SK-MEL-5 (cell line): ENCODE measurements at regions not wholly inside any gene's neighbourhood (a gene's known extent, or its start where the extent isn't known, plus 50 kb on each side); places are given as distances from the start of the nearest gene placed in this dataset.

Source experiments
- DNase-seq: peaks from one replicate; pipeline ENCODE4 v3.0.0-alpha.2; 2016; ENCODE audit warnings: low read depth, low spot score
- in situ Hi-C: cut with HindIII; loops from 2 replicates; pipeline ENCODE4 v1.10.0; 2016; ENCODE audit warnings: low sequenced_read_pairs, high pct_unique_total_duplicates, low pct_unique_long_range_greater_than_20kb

DNA sequence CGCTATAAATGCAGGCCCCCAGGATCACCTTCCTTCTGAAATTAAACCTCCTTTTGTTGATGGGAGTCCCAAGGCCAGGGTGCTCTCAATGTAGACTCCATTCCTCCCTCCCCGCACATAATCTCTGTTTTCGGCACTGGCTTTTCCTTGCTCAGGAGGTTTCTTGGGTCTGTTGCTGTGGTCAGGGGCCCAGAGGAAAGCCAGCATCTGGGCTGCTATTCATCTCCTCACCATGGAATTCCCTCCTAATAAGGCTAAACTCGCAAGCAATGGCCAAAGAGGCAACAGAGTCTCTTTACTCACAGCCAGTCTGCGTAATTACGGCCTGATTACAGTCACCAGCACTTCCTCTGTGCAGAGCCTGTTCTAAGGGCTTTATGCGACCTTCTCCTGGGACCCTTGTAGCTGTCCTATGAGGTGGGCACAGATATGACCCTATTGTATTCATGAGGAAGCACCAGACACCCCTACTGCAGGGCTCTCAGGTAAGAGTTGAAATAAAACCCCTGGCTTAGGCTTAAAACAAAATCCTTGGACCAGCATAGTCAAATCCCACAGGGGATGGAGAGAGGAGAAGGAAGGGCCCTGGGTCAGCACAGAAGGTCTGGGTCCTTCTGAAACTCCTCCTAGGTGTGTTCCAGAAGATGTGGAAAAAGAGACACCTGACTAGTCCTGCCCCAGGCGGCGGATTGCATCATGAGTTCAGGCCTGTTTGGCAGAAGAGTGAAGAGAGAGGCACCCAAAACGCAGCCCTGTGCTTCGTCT, 105.0 kb upstream of the SH3BP4 start:
- in situ Hi-C loops, result no loop called here
- DNase-seq, result no peak

GRCh38 chr2:234845602-234846590, 105.9 kb upstream of the SH3BP4 start:
- in situ Hi-C loops, result no loop called here
- DNase-seq, result no peak

GRCh38 chr2:234843411-234843810, 108.4 kb upstream of the SH3BP4 start:
- in situ Hi-C loops, result no loop called here
- DNase-seq, result no peak

GRCh38 chr2:234842753-234843152, 109.1 kb upstream of the SH3BP4 start:
- in situ Hi-C loops, result no loop called here
- no peak for DNase-seq

DNA sequence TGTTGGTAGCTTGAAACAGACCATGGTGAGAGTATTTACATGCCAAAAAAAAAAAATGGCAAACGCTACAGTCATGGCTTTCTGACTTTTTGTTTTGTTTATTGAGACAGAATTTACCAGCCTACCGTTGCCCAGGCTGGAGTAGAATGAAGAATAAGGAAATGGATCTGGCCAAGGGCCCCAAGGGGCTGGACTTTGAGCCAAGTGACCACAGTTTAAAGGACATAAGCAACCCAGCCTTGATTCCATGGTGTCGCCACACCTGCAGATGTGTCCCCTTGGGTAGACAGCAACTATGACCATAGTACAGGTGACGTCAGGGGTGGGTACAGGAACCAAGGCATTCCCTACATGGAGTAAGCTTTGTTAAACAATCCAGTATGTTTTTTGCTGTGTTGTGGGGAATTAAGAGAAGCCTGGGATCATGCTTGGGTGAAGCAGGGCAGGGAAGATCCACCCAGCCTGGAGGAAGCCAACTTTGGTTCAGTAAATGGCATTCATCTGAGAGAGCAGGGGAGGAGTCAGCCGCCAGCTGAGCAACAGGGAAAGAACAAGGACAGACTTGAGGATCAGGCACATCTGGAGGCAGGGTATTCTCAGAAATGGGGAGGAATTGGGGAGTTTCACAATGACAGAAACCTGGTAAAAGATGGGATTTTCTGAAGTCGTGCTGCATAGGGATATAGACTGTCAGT, 110.3 kb upstream of the SH3BP4 start:
- in situ Hi-C loops, result no loop called here
- DNase-seq, result no peak

DNA sequence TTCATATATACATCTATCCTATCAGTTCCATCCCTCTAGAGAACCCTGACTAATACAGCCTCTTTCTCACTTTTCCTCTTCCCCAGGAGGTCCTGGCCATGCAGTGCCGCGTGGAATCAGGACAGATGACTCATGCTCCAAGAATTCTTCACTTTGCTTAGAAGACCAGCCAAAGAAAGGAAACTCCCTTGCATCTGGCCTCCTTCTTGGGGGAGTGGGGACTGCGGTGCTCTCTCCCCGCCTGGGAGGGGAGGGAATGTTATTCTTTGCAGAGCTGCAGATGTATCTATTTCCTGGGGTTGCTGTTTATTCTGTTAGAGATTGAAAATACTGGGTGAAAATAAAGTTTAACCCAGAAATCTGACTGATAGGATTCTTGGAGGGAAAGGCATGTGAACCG, 111.5 kb upstream of the SH3BP4 start:
- DNase-seq, result peak; percentile 36
- in situ Hi-C loops, result no loop called here

- DNase-seq, result no peak
- in situ Hi-C loops, result no loop called here
Observed at GRCh38 chr2:234839285-234839684, 112.5 kb upstream of the SH3BP4 start.

DNA sequence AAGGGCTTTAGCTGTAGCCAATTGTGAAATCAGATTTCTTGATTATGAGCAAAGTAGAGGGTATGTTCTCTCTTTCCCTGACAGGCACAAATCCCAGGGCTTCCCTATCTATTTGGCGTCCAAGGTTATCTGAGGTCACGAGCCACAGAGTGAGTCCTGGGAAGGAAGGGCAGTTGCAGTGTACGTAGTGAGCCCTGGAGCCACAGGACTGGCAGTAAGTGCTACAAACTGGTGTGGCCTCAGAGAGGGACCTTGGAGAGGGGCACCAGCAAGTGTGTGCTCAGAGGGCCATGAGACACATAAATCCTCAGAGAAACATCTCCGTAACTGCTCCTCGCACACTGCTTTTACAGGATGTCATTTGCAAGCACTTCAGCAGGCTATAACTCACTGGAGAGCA, 115.5 kb upstream of the SH3BP4 start:
- in situ Hi-C loops, result no loop called here
- DNase-seq, result no peak

GRCh38 chr2:234835738-234836137, 116.1 kb upstream of the SH3BP4 start:
- in situ Hi-C loops, result no loop called here
- DNase-seq, result no peak

- no peak for DNase-seq
- in situ Hi-C loops, result no loop called here
Observed at GRCh38 chr2:234834228-234834923, 117.4 kb upstream of the SH3BP4 start.

DNA sequence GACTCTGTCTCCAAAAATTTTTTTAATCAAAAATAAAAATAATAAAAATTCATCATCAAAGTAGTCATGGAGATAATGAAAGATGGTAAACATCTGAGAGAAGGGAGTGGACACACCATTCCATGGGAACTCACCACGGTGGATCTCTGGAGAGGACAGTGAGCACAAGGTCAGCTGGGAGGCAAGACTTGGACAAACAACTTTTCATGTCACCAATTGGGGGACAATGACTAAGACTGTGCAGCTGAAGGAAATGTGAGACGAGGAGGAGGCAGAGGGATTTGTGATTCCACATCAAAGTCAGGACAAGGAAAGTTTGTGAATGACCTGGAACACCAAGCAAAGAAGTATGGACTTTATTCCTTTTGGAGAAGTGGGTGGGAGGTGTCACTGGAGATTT, 121.0 kb upstream of the SH3BP4 start:
- no peak for DNase-seq
- in situ Hi-C loops, result no loop called here

GRCh38 chr2:234829074-234829455, 122.8 kb upstream of the SH3BP4 start:
- in situ Hi-C loops, result no loop called here
- no peak for DNase-seq

DNA sequence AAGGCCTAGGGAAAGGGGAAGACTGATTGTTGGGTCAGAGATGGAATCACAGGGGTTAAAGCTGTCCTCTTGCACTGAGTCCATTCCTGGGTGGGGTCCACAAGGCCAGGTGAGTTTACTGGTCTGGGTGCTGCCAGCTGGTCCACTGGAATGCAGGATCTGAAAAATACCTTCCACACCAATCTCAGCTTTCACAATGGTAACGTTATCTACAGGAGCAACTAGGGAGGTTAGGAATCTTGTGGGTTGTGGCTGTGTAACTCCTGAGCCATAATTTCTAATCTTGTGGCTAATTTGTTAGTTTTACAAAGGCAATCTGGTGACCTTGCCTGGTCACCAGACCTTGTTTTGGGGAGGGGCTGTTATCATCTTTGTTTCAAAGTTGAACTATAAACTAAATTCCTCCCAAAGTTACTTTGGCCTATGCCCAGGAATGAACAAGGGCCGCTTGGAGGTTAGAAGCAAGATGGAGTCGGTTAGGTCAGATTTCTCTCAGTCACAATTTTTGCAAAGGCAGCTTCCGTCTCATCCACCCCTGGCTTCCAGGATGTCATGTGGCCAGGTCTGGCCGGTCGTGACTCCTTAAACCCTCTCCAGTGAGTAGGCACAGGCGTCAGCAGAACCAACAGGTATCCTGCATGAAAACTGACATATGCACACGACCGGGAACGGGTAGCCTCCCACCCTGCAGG, 123.3 kb upstream of the SH3BP4 start:
- no peak for DNase-seq

DNA sequence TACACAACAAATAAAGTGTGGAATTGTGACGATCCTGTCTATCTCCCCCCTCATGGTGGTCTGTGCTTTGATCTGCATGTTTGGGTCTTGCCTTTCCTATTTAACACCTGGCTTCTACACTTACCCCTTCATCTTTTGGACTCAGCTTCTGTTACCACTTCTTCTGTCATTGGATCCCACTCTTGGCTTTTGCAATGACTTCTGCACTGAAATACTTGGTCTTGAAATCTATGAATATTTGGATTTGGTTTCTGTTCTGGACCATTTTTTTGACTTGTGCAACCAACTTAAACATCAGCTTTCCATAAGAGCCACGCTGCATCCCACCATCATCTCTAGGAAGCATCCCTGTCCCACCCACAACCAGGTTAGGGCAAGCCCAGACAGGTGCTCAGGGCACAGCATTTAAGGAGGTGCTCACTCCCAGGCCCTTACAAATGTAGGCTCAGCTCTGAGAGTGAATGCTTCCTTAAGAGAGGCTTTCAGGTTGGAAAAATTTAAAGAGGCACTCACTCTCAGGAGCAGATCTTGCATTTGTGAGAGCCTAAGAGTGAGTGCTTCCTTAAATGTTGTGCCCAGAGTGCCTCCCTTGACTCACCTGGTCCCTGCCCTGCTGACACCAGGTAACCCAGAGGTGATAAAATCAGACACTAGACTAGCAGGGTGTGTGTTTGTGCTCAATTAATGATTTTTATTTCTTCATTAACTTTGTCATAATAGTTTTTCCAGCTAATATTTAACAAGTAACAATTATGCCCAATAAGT, 124.5 kb upstream of the SH3BP4 start:
- no peak for DNase-seq
- in situ Hi-C loops, result no loop called here

More for the DNA sequence above, 123.3 kb upstream of the SH3BP4 start:
- in situ Hi-C loops, result no loop called here

- in situ Hi-C loops, result no loop called here
- DNase-seq, result no peak
Observed at GRCh38 chr2:234826681-234827080, 125.1 kb upstream of the SH3BP4 start.

- no peak for DNase-seq
- in situ Hi-C loops, result no loop called here
Observed at GRCh38 chr2:234825616-234826015, 126.2 kb upstream of the SH3BP4 start.
